ENCODE measurements at regions not wholly inside any gene's neighbourhood (a gene's known extent, or its start where the extent isn't known, plus 50 kb on each side); places are given as distances from the start of the nearest gene placed in this dataset.

DNA sequence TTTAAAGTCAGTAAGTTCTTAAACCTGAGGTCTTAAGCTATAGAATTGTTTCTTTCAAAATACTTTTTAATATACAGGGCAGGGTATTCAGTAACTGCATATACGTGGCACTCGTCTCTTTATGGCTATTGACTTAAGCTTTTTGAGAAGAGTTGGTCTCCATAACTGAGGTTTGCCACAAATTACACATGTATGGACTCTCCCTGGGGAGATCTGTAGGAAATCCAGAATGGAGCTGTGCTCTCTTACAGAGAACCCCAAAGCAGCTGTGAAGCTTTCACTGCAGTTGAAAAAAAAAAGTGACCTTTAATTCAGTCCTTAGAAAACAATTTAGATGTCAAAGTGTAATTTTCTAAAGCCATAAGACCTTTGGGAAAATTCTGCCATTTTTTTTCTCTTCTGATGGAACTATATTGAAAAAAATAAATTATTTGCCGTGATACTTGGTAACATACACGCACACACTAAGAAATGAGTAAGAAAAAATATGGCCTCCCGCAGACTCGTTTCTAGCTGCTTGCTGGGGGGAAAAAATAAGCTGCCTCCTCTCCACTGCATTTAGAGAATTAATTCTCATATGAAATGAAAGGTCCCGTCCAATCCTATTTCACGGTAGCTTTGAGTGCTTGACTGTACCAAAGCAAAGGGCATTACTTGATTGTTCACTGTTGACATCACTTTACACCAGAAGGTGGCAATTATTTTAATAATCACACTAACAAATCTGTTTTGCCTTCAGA, 159.4 kb upstream of the TENM3 start:
- Histone ChIP-seq H3K4me2 (ENCODE audit: low read depth, low read length) (no peak overlapping the region), H3K9ac (ENCODE audit: low read length) (no peak overlapping the region), H3F3A (ENCODE audit: insufficient read depth, low read length) (no peaks in the 10 kb centered on the region), H3K79me2 (ENCODE audit: low read length) (no peaks in the 10 kb centered on the region), H3K4me1 (ENCODE audit: low read length) (no peaks in the 10 kb centered on the region), H3K4me3 (ENCODE audit: low read length) (no peak overlapping the region), H4K20me1 (ENCODE audit: insufficient read depth, low read length) (no peaks in the 10 kb centered on the region), H3K9me2 (replicated peaks; ENCODE audit: insufficient read depth, low read length) (no peaks in the 10 kb centered on the region), H3K36me3 (replicated peaks; ENCODE audit: insufficient read depth, low read length) (no peaks in the 10 kb centered on the region), H2AFZ (ENCODE audit: low read length) (no peak overlapping the region), H3K27me3 (replicated peaks; ENCODE audit: insufficient read depth, low read length) (no peaks in the 10 kb centered on the region), H3K9me3 (replicated peaks; ENCODE audit: insufficient read depth, low read length) (no peaks in the 10 kb centered on the region), H3K27ac (ENCODE audit: low read length) (no peak overlapping the region)
- no peak for DNase-seq
- TF ChIP-seq EZH2phosphoT487 (IDR thresholded peaks at IDR 0.05; ENCODE audit: low read length): no peak

DNA sequence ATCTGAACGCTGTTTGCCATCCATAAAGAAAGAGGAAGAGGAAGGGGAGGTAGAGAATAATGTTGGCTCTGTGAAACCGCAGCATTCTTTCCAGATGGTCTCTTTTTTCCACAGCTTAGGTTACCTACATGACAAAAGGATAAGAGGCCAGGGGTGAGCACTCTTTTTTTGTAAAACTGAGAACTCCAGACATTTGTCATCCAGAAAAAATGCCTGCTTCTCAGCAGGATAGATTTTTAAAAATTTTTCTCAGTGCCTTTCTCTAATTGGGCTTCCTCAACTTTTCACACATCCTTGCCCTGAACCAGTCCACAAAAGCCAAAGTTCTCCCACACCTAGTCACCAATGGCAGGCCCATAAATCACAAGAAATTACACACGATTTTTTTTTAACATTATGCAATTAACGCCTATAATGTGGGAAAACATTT, 158.1 kb upstream of the TENM3 start:
- DNase-seq: no peak
- H3K79me2 ChIP-seq (ENCODE audit: low read length): no peaks in the 10 kb centered on the region
- TF ChIP-seq, protein P1, sequence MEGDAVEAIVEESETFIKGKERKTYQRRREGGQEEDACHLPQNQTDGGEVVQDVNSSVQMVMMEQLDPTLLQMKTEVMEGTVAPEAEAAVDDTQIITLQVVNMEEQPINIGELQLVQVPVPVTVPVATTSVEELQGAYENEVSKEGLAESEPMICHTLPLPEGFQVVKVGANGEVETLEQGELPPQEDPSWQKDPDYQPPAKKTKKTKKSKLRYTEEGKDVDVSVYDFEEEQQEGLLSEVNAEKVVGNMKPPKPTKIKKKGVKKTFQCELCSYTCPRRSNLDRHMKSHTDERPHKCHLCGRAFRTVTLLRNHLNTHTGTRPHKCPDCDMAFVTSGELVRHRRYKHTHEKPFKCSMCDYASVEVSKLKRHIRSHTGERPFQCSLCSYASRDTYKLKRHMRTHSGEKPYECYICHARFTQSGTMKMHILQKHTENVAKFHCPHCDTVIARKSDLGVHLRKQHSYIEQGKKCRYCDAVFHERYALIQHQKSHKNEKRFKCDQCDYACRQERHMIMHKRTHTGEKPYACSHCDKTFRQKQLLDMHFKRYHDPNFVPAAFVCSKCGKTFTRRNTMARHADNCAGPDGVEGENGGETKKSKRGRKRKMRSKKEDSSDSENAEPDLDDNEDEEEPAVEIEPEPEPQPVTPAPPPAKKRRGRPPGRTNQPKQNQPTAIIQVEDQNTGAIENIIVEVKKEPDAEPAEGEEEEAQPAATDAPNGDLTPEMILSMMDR (IDR thresholded peaks at IDR 0.05; ENCODE audit: low read length): no peak
- TF ChIP-seq EZH2phosphoT487 (IDR thresholded peaks at IDR 0.05; ENCODE audit: low read length): no peak
- no peak for TF ChIP-seq EZH2 (optimal IDR thresholded peaks at IDR 0.05; ENCODE audit: low read depth, low read length)
- no peaks in the 10 kb centered on the region for H4K20me1 ChIP-seq (ENCODE audit: insufficient read depth, low read length)
- H3K36me3 ChIP-seq (replicated peaks; ENCODE audit: insufficient read depth, low read length): no peaks in the 10 kb centered on the region
- no peaks in the 10 kb centered on the region for H3K9me2 ChIP-seq (replicated peaks; ENCODE audit: insufficient read depth, low read length)
- no peaks in the 10 kb centered on the region for H3K4me1 ChIP-seq (ENCODE audit: low read length)
- no peak overlapping the region for H2AFZ ChIP-seq (ENCODE audit: low read length)
- no peaks in the 10 kb centered on the region for H3K9me3 ChIP-seq (replicated peaks; ENCODE audit: insufficient read depth, low read length)
- no peak overlapping the region for H3K4me3 ChIP-seq (ENCODE audit: low read length)
- no peaks in the 10 kb centered on the region for H3F3A ChIP-seq (ENCODE audit: insufficient read depth, low read length)
- H3K4me2 ChIP-seq (ENCODE audit: low read depth, low read length): no peak overlapping the region
- no peak overlapping the region for H3K27ac ChIP-seq (ENCODE audit: low read length)
- no peaks in the 10 kb centered on the region for H3K27me3 ChIP-seq (replicated peaks; ENCODE audit: insufficient read depth, low read length)
- no peak overlapping the region for H3K9ac ChIP-seq (ENCODE audit: low read length)

DNA sequence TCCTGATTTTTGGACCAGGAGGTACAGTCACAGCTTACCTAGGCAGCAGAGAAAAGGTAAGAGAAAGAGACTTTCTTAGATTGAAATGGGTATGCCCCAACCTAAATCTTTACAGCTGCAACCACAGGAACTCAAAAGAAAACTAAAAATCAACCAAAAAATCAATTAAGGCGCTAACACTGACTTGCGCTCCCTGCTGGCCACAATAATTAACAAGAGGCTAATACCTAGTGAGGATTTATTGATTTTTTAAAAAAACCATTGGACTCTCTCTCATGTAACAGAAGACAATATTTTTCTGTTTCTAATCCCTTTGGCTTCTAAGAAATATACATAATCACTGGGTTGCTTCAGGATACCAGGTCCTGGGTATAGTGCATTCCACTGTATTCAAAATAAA, 153.9 kb upstream of the TENM3 start:
- Histone ChIP-seq H3K4me3 (ENCODE audit: low read length) (no peak overlapping the region), H2AFZ (ENCODE audit: low read length) (no peak overlapping the region)
- DNase-seq: peak; percentile 36

More for the DNA sequence above, 153.9 kb upstream of the TENM3 start:
- Histone ChIP-seq H3K9me3 (replicated peaks; ENCODE audit: insufficient read depth, low read length) (no peaks in the 10 kb centered on the region), H3K27me3 (replicated peaks; ENCODE audit: insufficient read depth, low read length) (no peaks in the 10 kb centered on the region), H3K4me1 (ENCODE audit: low read length) (no peaks in the 10 kb centered on the region), H3K9ac (ENCODE audit: low read length) (no peak overlapping the region), H3K36me3 (replicated peaks; ENCODE audit: insufficient read depth, low read length) (no peaks in the 10 kb centered on the region), H3K4me2 (ENCODE audit: low read depth, low read length) (no peak overlapping the region), H3K27ac (ENCODE audit: low read length) (no peak overlapping the region), H3K9me2 (replicated peaks; ENCODE audit: insufficient read depth, low read length) (no peaks in the 10 kb centered on the region), H3K79me2 (ENCODE audit: low read length) (no peaks in the 10 kb centered on the region), H4K20me1 (ENCODE audit: insufficient read depth, low read length) (no peaks in the 10 kb centered on the region), H3F3A (ENCODE audit: insufficient read depth, low read length) (no peaks in the 10 kb centered on the region)
- no peak for TF ChIP-seq EZH2 (optimal IDR thresholded peaks at IDR 0.05; ENCODE audit: low read depth, low read length)
- TF ChIP-seq, protein P1 (IDR thresholded peaks at IDR 0.05; ENCODE audit: low read length): peak; percentile 49
- no peak for TF ChIP-seq EZH2phosphoT487 (IDR thresholded peaks at IDR 0.05; ENCODE audit: low read length)

Data from MM.1S (cell line).